Left lung (tissue), 4 donors: ENCODE measurements at regions not wholly inside any gene's neighbourhood (a gene's known extent, or its start where the extent isn't known, plus 50 kb on each side); places are given as distances from the start of the nearest gene placed in this dataset.
A peak's percentile ranks its signal among the peaks of the same experiment; 100 is the strongest.

Experiments
- ATAC-seq: fragments of 200-7000 bp; cut with Tn5 transposase; one replicate; pipeline ENCODE4 v1.9.1; 2020; ENCODE audit warnings: moderate library complexity
- DNase-seq, 4 donors: peaks; one replicate each; pipeline ENCODE4 v3.0.0-alpha.2; 2013 to 2020
- H3K27ac ChIP-seq, 2 donors: fragments of 200-600 bp; sonication (generic) in 1 of 2; one replicate each; pipeline versions ENCODE4 v1.5.0 to v1.8.0; 2020 to 2021
- H3K27me3 ChIP-seq, 2 donors: fragments of 200-600 bp; sonication (generic) in 1 of 2; one replicate each; pipeline versions ENCODE4 v1.5.0 to v1.8.0; 2020 to 2021
- H3K36me3 ChIP-seq, 2 donors: fragments of 200-600 bp; sonication (generic) in 1 of 2; one replicate each; pipeline versions ENCODE4 v1.5.0 to v1.8.0; 2020 to 2021
- H3K4me1 ChIP-seq, 2 donors: fragments of 200-600 bp; one replicate each; pipeline ENCODE4 v1.8.0; 2021
- H3K4me3 ChIP-seq, 2 donors: fragments of 200-600 bp; sonication (generic) in 1 of 2; one replicate each; pipeline versions ENCODE4 v1.5.0 to v1.8.0; 2020 to 2021; ENCODE audit warnings: mild to moderate bottlenecking in 1 of 2
- H3K9me3 ChIP-seq, 2 donors: fragments of 200-600 bp; sonication (generic) in 1 of 2; one replicate each; pipeline versions ENCODE4 v1.5.0 to v1.8.0; 2020 to 2021
- CTCF ChIP-seq, 2 donors: fragments of 200-600 bp; sonication (generic) in 1 of 2; IDR thresholded peaks; one replicate each; pipeline versions ENCODE4 v1.5.0 to v1.8.0; 2021; ENCODE audit warnings: antibody characterized with exemption in 2 of 2
- intact Hi-C, 2 donors: fragments of 100-400 bp; cut with DNase I; formaldehyde crosslinking; loops; one replicate each; pipeline versions ENCODE4 v1.11.2 to v1.14.2; 2022
- donor health status: DM: no; HTN: yes; CAD: no.
- donor health status: DM: no; HTN: no; CAD: no.

GRCh38 chr2:240346015-240346752 is 89.3 kb upstream of the GPC1 start:
- Histone ChIP-seq H3K4me3 (no peak overlapping the region), H3K4me1 (no peaks in the 10 kb centered on the region), H3K36me3 (no peaks in the 10 kb centered on the region), H3K27ac (no peak overlapping the region), H3K27me3 (peaks cover 0 to 9% of the 10 kb centered on the region in 2 donors), H3K9me3 (peaks cover 0 to 18% of the 10 kb centered on the region in 2 donors)
- ATAC-seq (no peak), DNase-seq (peak in 1 of 4 donors; percentile 61)
- intact Hi-C loops: no loop called here
- TF ChIP-seq CTCF (IDR thresholded peaks at IDR 0.05): no peak

GRCh38 chr2:240346753-240347372 is 88.6 kb upstream of the GPC1 start:
- TF ChIP-seq CTCF (IDR thresholded peaks at IDR 0.05): no peak
- Histone ChIP-seq H3K4me1 (no peaks in the 10 kb centered on the region), H3K27ac (no peak overlapping the region), H3K9me3 (peaks cover 0 to 18% of the 10 kb centered on the region in 2 donors), H3K27me3 (peaks cover 0 to 11% of the 10 kb centered on the region in 2 donors), H3K36me3 (no peaks in the 10 kb centered on the region), H3K4me3 (no peak overlapping the region)
- peak in 1 of 4 donors; percentile 57 for DNase-seq
- intact Hi-C loops: no loop called here
- no peak for ATAC-seq

GRCh38 chr2:240347373-240347940 is 88.0 kb upstream of the GPC1 start:
- peak in 1 of 4 donors; percentile 49 for DNase-seq
- Histone ChIP-seq H3K9me3 (peaks cover 0 to 18% of the 10 kb centered on the region in 2 donors), H3K36me3 (no peaks in the 10 kb centered on the region), H3K27ac (no peak overlapping the region), H3K4me3 (no peak overlapping the region), H3K27me3 (peaks cover 0 to 11% of the 10 kb centered on the region in 2 donors), H3K4me1 (no peaks in the 10 kb centered on the region)
- no peak for ATAC-seq
- intact Hi-C loops: no loop called here
- no peak for TF ChIP-seq CTCF (IDR thresholded peaks at IDR 0.05)

- DNase-seq (no peak), ATAC-seq (no peak)
- Histone ChIP-seq H3K36me3 (no peaks in the 10 kb centered on the region), H3K9me3 (peaks cover 0 to 18% of the 10 kb centered on the region in 2 donors), H3K27ac (no peak overlapping the region), H3K4me3 (no peak overlapping the region), H3K4me1 (no peaks in the 10 kb centered on the region), H3K27me3 (peaks cover 0 to 15% of the 10 kb centered on the region in 2 donors)
- intact Hi-C loops: no loop called here
- no peak for TF ChIP-seq CTCF (IDR thresholded peaks at IDR 0.05)
Measured at GRCh38 chr2:240347949-240348500, 87.4 kb upstream of the GPC1 start.

GRCh38 chr2:240348522-240348921 is 86.9 kb upstream of the GPC1 start:
- Histone ChIP-seq H3K4me1 (no peaks in the 10 kb centered on the region), H3K4me3 (no peak overlapping the region), H3K27me3 (peaks cover 0 to 20% of the 10 kb centered on the region in 2 donors), H3K27ac (no peak overlapping the region), H3K36me3 (no peaks in the 10 kb centered on the region), H3K9me3 (peaks cover 0 to 18% of the 10 kb centered on the region in 2 donors)
- intact Hi-C loops: no loop called here
- no peak for TF ChIP-seq CTCF (IDR thresholded peaks at IDR 0.05)
- peak in 1 of 4 donors; percentile 55 for DNase-seq
- ATAC-seq: no peak
